SK-N-SH treated with all-trans-retinoic acid at 6 μM for 48 hours (cell line): ENCODE measurements at regions not wholly inside any gene's neighbourhood (a gene's known extent, or its start where the extent isn't known, plus 50 kb on each side); places are given as distances from the start of the nearest gene placed in this dataset.

ENCODE experiments used
- ATAC-seq: fragments of 200-7000 bp; cut with Tn5 transposase; 3 replicates; pipeline ENCODE4 v1.9.1; 2020; ENCODE audit warnings: mild to moderate bottlenecking, moderate library complexity
- ARNTL ChIP-seq: fragments of 450-650 bp; formaldehyde crosslinking; IDR thresholded peaks from 2 replicates; pipeline ENCODE4 v1.5.0; 2020; ENCODE audit warnings: low read depth, mild to moderate bottlenecking, moderate library complexity, borderline replicate concordance
- BACH2 ChIP-seq: fragments of 250-450 bp; sonication (Bioruptor Pico); IDR thresholded peaks from 2 replicates; pipeline ENCODE4 v1.9.0; 2021; ENCODE audit warnings: mild to moderate bottlenecking, borderline replicate concordance
- ESRRG ChIP-seq: fragments of 250-450 bp; sonication (Bioruptor Pico); IDR thresholded peaks from 2 replicates; pipeline ENCODE4 v1.6.1; 2021; ENCODE audit warnings: mild to moderate bottlenecking
- GLIS3 ChIP-seq: fragments of 250-450 bp; sonication (Bioruptor Pico); IDR thresholded peaks from 2 replicates; pipeline ENCODE4 v1.5.0; 2020; ENCODE audit warnings: mild to moderate bottlenecking, moderate library complexity
- ISL1 ChIP-seq: fragments of 250-450 bp; sonication (Bioruptor Pico); IDR thresholded peaks from 2 replicates; pipeline ENCODE4 v2.1.2; 2022; ENCODE audit warnings: mild to moderate bottlenecking, moderate library complexity
- OSR1 ChIP-seq: fragments of 250-450 bp; sonication (Bioruptor Pico); IDR thresholded peaks from 2 replicates; pipeline ENCODE4 v1.8.0; 2022; ENCODE audit warnings: moderate library complexity, mild to moderate bottlenecking, inconsistent platforms
- PPARA ChIP-seq: fragments of 250-450 bp; sonication (Bioruptor Pico); IDR thresholded peaks from 2 replicates; pipeline ENCODE4 v1.5.0; 2020; ENCODE audit warnings: mild to moderate bottlenecking, borderline replicate concordance
- RARB ChIP-seq: fragments of 250-450 bp; sonication (Bioruptor Pico); IDR thresholded peaks from 2 replicates; pipeline ENCODE4 v1.8.0; 2021; ENCODE audit warnings: mild to moderate bottlenecking, moderate library complexity
- SNAI2 ChIP-seq: fragments of 250-450 bp; sonication (Bioruptor Pico); IDR thresholded peaks from 2 replicates; pipeline ENCODE4 v1.5.0; 2020; ENCODE audit warnings: mild to moderate bottlenecking, moderate library complexity
- TCF4 ChIP-seq: fragments of 250-450 bp; sonication (Bioruptor Pico); IDR thresholded peaks from 2 replicates; pipeline ENCODE4 v1.8.0; 2021; ENCODE audit warnings: mild to moderate bottlenecking, moderate library complexity, borderline replicate concordance
- TOX ChIP-seq: fragments of 250-450 bp; sonication (Bioruptor Pico); IDR thresholded peaks from 2 replicates; pipeline ENCODE4 v1.8.0; 2021; ENCODE audit warnings: mild to moderate bottlenecking, moderate library complexity, borderline replicate concordance
- ZFP30 ChIP-seq: fragments of 450-650 bp; formaldehyde crosslinking; IDR thresholded peaks from 2 replicates; pipeline ENCODE4 v1.5.0; 2022; ENCODE audit warnings: mild to moderate bottlenecking, moderate library complexity
- ZNF8 ChIP-seq: fragments of 450-650 bp; formaldehyde crosslinking; IDR thresholded peaks from 2 replicates; pipeline ENCODE4 v1.5.0; 2020; ENCODE audit warnings: mild to moderate bottlenecking, moderate library complexity
- TF ChIP-seq, protein P1 (sequence below): fragments of 250-450 bp; sonication (Bioruptor Pico); IDR thresholded peaks from 2 replicates; pipeline ENCODE4 v1.8.0; 2020; ENCODE audit warnings: mild to moderate bottlenecking, moderate library complexity, borderline replicate concordance
- TF ChIP-seq, protein P2 (sequence below): fragments of 250-450 bp; sonication (Bioruptor Pico); IDR thresholded peaks from 2 replicates; pipeline ENCODE4 v1.8.0; 2021; ENCODE audit warnings: low read depth, mild to moderate bottlenecking, moderate library complexity, borderline replicate concordance
- TF ChIP-seq, protein P3 (sequence below): fragments of 250-450 bp; sonication (Bioruptor Pico); IDR thresholded peaks from 2 replicates; pipeline ENCODE4 v1.5.1; 2021; ENCODE audit warnings: mild to moderate bottlenecking, moderate library complexity
- TF ChIP-seq, protein P4 (sequence below): fragments of 250-450 bp; sonication (Bioruptor Pico); IDR thresholded peaks from 2 replicates; pipeline ENCODE4 v1.5.1; 2020; ENCODE audit warnings: low read depth, mild to moderate bottlenecking, moderate library complexity

DNA sequence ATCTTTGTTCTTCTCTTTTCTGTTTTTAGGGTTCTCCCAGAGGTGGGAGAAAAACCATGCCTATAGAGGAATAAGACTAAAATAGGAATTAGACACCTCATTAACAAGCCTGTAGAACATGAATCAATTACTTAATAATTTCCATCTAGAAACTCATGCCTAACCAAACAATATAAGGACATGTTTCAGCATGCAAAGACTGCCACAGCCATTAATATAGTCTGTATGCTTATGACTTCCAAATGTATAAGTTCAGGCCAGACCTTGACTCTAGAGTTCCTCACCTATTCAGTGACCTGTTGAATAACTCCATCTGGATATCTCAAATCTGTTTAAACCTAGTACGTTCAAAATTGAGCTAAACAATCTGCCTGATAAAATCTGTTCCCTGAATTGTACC, 304.6 kb downstream of the BMP4 start (continued):
- no peak for TF ChIP-seq SNAI2 (CRISPR knock-in tag)
- TF ChIP-seq PPARA (CRISPR knock-in tag) = no peak
- TF ChIP-seq, protein P1, sequence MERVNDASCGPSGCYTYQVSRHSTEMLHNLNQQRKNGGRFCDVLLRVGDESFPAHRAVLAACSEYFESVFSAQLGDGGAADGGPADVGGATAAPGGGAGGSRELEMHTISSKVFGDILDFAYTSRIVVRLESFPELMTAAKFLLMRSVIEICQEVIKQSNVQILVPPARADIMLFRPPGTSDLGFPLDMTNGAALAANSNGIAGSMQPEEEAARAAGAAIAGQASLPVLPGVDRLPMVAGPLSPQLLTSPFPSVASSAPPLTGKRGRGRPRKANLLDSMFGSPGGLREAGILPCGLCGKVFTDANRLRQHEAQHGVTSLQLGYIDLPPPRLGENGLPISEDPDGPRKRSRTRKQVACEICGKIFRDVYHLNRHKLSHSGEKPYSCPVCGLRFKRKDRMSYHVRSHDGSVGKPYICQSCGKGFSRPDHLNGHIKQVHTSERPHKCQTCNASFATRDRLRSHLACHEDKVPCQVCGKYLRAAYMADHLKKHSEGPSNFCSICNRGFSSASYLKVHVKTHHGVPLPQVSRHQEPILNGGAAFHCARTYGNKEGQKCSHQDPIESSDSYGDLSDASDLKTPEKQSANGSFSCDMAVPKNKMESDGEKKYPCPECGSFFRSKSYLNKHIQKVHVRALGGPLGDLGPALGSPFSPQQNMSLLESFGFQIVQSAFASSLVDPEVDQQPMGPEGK (CRISPR knock-in tag) = no peak
- no peak for TF ChIP-seq GLIS3 (CRISPR knock-in tag)

DNA sequence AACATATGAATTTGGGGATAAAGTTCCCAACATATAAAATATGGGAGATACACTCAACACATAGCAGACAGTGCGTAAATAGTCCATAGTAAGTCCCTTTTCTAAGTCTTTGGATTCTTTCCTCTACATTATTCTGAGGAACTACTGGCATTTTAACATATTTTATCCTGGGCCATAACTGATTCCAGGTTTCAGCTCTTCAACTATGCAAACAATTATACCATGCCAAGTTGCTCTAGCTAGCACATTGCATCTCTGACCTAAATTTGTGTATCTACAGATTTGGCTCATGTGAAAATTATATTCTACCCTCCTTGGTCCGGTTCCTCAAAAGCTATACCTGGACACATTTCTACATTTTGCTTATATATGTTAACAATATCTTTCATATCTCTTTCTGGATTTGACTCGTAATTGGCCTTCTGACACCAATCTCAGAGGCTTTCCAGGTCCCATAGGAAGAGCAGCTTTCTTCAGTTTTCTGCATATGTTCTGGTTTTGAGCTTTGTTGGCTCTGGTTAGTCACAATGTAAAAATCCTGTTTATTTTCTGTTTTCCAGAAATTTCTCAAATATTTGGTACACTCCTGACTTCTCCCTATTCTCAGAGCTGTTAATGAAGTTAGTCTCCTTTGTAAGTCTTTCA, 305.4 kb downstream of the BMP4 start:
- ATAC-seq = no peak
- TF ChIP-seq ZFP30 (CRISPR knock-in tag) = no peak
- TF ChIP-seq, protein P2, sequence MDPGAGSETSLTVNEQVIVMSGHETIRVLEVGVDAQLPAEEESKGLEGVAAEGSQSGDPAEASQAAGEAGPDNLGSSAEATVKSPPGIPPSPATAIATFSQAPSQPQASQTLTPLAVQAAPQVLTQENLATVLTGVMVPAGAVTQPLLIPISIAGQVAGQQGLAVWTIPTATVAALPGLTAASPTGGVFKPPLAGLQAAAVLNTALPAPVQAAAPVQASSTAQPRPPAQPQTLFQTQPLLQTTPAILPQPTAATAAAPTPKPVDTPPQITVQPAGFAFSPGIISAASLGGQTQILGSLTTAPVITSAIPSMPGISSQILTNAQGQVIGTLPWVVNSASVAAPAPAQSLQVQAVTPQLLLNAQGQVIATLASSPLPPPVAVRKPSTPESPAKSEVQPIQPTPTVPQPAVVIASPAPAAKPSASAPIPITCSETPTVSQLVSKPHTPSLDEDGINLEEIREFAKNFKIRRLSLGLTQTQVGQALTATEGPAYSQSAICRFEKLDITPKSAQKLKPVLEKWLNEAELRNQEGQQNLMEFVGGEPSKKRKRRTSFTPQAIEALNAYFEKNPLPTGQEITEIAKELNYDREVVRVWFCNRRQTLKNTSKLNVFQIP (CRISPR knock-in tag) = no peak
- no peak for TF ChIP-seq ZNF8 (CRISPR knock-in tag)
- no peak for TF ChIP-seq ESRRG (CRISPR knock-in tag)
- TF ChIP-seq ARNTL (CRISPR knock-in tag) = no peak
- no peak for TF ChIP-seq BACH2 (CRISPR knock-in tag)
- TF ChIP-seq GLIS3 (CRISPR knock-in tag) = no peak
- TF ChIP-seq OSR1 (CRISPR knock-in tag) = no peak
- TF ChIP-seq TOX (CRISPR knock-in tag) = no peak

DNA sequence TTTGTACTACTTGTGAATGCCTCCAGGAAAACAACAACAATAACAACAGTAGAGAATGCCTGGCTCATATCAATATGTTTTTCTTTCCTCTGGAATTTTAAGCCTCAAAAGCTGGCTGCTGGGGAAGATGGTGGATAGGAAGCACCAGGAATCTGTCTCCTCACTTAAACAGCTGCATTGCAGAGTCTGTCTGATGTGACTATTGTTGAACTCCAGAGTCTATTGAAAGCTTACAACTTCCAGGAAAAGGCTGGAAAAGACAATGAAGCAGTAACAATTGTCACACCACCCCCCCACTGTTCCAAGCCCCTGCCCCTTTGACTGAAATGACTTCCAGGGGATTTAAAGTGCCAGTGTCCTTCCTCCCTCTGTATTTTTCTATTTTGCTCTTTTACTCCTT, 309.7 kb downstream of the BMP4 start:
- ATAC-seq = no peak
- TF ChIP-seq, protein P3, sequence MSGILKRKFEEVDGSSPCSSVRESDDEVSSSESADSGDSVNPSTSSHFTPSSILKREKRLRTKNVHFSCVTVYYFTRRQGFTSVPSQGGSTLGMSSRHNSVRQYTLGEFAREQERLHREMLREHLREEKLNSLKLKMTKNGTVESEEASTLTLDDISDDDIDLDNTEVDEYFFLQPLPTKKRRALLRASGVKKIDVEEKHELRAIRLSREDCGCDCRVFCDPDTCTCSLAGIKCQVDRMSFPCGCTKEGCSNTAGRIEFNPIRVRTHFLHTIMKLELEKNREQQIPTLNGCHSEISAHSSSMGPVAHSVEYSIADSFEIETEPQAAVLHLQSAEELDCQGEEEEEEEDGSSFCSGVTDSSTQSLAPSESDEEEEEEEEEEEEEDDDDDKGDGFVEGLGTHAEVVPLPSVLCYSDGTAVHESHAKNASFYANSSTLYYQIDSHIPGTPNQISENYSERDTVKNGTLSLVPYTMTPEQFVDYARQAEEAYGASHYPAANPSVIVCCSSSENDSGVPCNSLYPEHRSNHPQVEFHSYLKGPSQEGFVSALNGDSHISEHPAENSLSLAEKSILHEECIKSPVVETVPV = no peak
- no peak for TF ChIP-seq OSR1 (CRISPR knock-in tag)
- no peak for TF ChIP-seq ZNF8 (CRISPR knock-in tag)
- TF ChIP-seq, protein P1 (CRISPR knock-in tag) = no peak
- TF ChIP-seq ISL1 (CRISPR knock-in tag) = no peak
- TF ChIP-seq, protein P4, sequence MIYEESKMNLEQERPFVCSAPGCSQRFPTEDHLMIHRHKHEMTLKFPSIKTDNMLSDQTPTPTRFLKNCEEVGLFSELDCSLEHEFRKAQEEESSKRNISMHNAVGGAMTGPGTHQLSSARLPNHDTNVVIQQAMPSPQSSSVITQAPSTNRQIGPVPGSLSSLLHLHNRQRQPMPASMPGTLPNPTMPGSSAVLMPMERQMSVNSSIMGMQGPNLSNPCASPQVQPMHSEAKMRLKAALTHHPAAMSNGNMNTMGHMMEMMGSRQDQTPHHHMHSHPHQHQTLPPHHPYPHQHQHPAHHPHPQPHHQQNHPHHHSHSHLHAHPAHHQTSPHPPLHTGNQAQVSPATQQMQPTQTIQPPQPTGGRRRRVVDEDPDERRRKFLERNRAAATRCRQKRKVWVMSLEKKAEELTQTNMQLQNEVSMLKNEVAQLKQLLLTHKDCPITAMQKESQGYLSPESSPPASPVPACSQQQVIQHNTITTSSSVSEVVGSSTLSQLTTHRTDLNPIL (CRISPR knock-in tag) = no peak

DNA sequence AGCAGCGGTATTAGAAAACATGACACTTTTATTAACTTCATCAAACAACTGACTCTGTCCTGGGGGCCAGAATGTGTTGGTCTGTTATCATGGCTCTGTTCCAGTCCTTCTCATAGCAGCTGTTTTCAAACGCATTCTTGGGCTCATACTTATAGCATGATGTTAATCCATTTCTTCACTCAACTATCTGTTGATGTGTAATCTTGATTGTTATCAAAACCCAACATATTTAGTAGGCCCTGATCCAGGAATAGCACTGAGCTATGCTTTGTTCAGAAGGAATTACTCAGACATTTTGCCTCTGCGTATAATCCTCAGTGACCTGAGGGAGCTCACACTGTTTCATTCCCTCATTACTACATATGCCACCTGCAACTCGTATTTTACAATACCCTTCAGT, 315.9 kb downstream of the BMP4 start:
- TF ChIP-seq RARB (CRISPR knock-in tag) (no peak), BACH2 (CRISPR knock-in tag) (no peak), PPARA (CRISPR knock-in tag) (no peak), SNAI2 (CRISPR knock-in tag) (no peak), TCF4 (no peak), ZFP30 (CRISPR knock-in tag) (no peak), OSR1 (CRISPR knock-in tag) (no peak), ISL1 (CRISPR knock-in tag) (no peak)
- TF ChIP-seq, protein P3 = no peak
- TF ChIP-seq, protein P2 (CRISPR knock-in tag) = no peak
- ATAC-seq = no peak
